Right lobe of liver (tissue), 4 donors: ENCODE measurements at regions not wholly inside any gene's neighbourhood (a gene's known extent, or its start where the extent isn't known, plus 50 kb on each side); places are given as distances from the start of the nearest gene placed in this dataset.

Experiments
- POLR2A ChIP-seq: fragments of 450-650 bp; IDR thresholded peaks from one replicate; pipeline ENCODE4 v1.6.1; 2017; ENCODE audit warnings: antibody characterized with exemption, mild to moderate bottlenecking
- TF ChIP-seq, protein P1 (sequence below), 4 donors: fragments of 200-600 bp in 3 of 4; fragments of 450-650 bp in 1 of 4; IDR thresholded peaks; one replicate each; pipeline versions ENCODE4 v1.5.1 to v1.8.0; 2016 to 2022; ENCODE audit warnings: antibody characterized with exemption in 4 of 4, mild to moderate bottlenecking in 2 of 4
- donor health status: DM: no; HTN: no; CAD: no.
- donor health status: DM: no; HTN: no; CAD: no.
- donor health status: DM: no; HTN: yes; CAD: no.

DNA sequence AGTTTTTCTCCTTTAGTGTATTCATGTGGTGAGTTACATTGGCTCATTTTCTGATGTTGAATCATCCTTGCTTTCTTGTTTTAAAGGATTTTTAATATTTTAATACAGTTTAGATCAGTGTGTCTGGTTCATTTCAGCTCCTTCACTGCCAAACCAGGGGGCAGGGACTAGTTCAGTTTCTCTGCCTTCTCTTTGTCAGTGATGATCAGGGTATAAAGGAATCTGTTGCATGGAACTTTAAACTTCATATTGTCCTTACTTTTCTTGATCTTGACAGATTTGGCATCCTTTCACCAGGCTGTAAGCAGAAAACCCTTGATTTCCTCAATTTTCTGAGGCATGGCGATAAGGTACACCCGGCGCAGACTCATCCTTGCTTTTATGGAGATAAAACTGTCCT, 149.4 kb downstream of the KDR start:
- TF ChIP-seq, protein P1, sequence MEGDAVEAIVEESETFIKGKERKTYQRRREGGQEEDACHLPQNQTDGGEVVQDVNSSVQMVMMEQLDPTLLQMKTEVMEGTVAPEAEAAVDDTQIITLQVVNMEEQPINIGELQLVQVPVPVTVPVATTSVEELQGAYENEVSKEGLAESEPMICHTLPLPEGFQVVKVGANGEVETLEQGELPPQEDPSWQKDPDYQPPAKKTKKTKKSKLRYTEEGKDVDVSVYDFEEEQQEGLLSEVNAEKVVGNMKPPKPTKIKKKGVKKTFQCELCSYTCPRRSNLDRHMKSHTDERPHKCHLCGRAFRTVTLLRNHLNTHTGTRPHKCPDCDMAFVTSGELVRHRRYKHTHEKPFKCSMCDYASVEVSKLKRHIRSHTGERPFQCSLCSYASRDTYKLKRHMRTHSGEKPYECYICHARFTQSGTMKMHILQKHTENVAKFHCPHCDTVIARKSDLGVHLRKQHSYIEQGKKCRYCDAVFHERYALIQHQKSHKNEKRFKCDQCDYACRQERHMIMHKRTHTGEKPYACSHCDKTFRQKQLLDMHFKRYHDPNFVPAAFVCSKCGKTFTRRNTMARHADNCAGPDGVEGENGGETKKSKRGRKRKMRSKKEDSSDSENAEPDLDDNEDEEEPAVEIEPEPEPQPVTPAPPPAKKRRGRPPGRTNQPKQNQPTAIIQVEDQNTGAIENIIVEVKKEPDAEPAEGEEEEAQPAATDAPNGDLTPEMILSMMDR (IDR thresholded peaks at IDR 0.05) = no peak
- TF ChIP-seq POLR2A = no peak
